ENCODE measurements at regions not wholly inside any gene's neighbourhood (a gene's known extent, or its start where the extent isn't known, plus 50 kb on each side); places are given as distances from the start of the nearest gene placed in this dataset.

DNA sequence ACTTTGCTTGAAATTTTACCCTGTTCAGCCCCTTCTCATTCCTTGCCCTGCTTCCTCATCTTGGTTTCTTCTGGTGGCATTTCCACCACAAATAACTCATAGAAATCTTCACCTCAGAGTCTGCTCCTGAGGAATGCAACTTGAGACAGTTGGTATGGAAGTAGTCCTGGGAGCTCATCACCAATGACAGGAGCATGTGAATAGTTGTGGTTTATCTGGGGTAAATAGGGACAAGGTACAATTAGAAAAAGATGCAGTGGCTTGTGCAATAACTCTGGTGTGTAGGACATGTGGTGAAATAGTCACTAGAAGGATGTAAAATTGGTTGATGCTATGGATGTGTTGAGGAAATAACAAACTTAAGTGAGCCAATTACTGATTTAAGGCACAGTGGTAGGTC, 72.7 kb upstream of the CHRNA7 start:
- Histone ChIP-seq H3K4me1 (no peaks in the 10 kb centered on the region), H3K27ac (no peak overlapping the region), H3K4me3 (no peak overlapping the region), H3K36me3 (no peaks in the 10 kb centered on the region), H3K27me3 (no peaks in the 10 kb centered on the region), H3K9me3 (no peaks in the 10 kb centered on the region)
- no peak for TF ChIP-seq POLR2A (IDR thresholded peaks at IDR 0.05)
- TF ChIP-seq, protein P1, sequence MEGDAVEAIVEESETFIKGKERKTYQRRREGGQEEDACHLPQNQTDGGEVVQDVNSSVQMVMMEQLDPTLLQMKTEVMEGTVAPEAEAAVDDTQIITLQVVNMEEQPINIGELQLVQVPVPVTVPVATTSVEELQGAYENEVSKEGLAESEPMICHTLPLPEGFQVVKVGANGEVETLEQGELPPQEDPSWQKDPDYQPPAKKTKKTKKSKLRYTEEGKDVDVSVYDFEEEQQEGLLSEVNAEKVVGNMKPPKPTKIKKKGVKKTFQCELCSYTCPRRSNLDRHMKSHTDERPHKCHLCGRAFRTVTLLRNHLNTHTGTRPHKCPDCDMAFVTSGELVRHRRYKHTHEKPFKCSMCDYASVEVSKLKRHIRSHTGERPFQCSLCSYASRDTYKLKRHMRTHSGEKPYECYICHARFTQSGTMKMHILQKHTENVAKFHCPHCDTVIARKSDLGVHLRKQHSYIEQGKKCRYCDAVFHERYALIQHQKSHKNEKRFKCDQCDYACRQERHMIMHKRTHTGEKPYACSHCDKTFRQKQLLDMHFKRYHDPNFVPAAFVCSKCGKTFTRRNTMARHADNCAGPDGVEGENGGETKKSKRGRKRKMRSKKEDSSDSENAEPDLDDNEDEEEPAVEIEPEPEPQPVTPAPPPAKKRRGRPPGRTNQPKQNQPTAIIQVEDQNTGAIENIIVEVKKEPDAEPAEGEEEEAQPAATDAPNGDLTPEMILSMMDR (IDR thresholded peaks at IDR 0.05) = no peak
- intact Hi-C loops (cut with DNase I) = no loop called here
- ATAC-seq (no peak), DNase-seq (no peak)

DNA sequence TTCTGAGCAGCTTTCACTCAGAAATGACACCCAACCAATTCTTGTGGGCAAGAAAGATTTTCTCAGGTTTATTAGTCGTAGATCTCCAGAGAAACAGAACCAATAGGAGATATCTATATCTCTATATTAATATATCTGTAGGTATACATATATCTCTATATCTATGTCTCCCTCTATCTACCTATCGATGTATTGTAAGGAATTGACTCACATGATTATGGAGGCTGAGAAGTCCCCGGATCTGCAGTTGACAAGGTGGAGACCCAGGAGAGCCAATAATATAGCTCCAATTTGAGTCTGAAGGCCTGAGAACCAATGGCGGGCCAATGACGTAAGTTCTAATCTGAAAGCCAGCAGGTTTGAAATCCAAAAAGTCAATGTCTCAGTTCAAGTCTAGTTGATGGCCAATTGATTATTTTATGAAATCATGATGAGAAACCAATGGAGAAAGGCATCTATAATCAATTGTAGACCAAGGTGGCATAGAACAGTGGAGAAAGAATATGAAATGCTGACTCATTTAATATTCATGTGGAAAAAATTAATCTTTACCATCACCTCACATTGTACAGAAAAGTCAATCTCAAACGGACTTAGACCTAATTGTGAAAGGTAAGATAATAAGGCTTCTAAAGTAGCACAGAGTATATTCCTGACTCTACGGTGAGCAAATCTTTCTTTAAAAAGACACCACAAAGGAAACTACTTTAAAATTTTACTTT, 65.6 kb upstream of the CHRNA7 start:
- intact Hi-C loops (cut with DNase I) = no loop called here
- Histone ChIP-seq H3K9me3 (no peaks in the 10 kb centered on the region), H3K36me3 (no peaks in the 10 kb centered on the region), H3K27ac (no peak overlapping the region), H3K27me3 (peaks cover 0 to 4% of the 10 kb centered on the region in 2 donors), H3K4me1 (no peaks in the 10 kb centered on the region), H3K4me3 (no peak overlapping the region)
- WGBS (ENCODE audit: insufficient coverage, low coverage, low lambda C conversion rate, missing lambda C conversion rate) = 69% methylated on average over 7 of the region's 7 CpGs
- DNase-seq = no peak
- TF ChIP-seq, protein P1 (IDR thresholded peaks at IDR 0.05) = no peak
- no peak for TF ChIP-seq POLR2A (IDR thresholded peaks at IDR 0.05)
- ATAC-seq = no peak

DNA sequence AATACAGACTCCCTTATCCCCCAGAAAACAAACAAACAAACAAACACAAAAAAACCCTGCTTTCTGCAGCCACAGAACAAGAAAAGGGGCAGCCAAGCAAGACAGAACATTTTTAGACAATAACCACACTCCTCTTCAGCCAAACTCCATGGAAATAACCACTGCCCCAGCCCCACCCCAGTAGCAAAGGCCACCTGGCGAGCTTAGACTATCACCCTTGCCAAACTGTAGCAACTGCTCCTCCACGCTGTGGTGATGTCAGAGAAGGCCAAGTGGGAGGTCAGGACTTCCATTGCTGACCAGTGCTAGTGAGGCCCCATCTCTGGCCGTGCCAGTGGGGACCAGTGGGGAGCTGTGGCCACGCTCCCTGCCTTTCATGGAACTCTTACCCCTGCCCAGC, 60.3 kb upstream of the CHRNA7 start:
- Histone ChIP-seq H3K27me3 (peaks cover 0 to 4% of the 10 kb centered on the region in 2 donors), H3K4me3 (no peak overlapping the region), H3K9me3 (no peaks in the 10 kb centered on the region), H3K36me3 (no peaks in the 10 kb centered on the region), H3K4me1 (peaks cover 0 to under 1% (median 0%) of the 10 kb centered on the region in 4 donors), H3K27ac (no peak overlapping the region)
- intact Hi-C loops (cut with DNase I) = no loop called here
- no peak for TF ChIP-seq POLR2A (IDR thresholded peaks at IDR 0.05)
- TF ChIP-seq, protein P1 (IDR thresholded peaks at IDR 0.05) = no peak
- ATAC-seq (peak; percentile 27 to 86 (median 42)), DNase-seq (peak in 1 of 3 donors; percentile 59)
- 43% methylated on average over 3 of the region's 4 CpGs for WGBS (ENCODE audit: insufficient coverage, low coverage, low lambda C conversion rate, missing lambda C conversion rate)

DNA sequence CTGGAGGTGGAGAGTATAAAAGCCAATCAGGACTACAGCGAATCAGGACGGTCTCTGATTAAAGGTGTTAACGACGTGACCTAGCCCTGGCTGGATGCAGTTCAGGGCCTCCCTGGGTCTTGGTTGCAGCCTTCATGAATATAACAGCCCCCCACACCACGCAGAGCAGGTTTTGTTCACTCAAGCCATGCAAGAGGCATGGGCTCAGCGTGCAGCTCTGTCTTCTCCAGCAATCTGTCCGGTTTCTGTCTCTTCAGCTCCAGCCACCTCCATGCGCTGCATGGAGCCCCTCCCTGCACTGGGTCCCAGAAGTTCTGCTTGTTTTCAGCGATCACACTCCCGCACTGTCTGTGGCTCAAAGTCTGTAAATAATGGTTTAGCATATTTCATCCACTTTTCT, 57.1 kb upstream of the CHRNA7 start:
- Histone ChIP-seq H3K4me1 (peaks cover 0 to 6% (median 0%) of the 10 kb centered on the region in 4 donors), H3K9me3 (no peaks in the 10 kb centered on the region), H3K27me3 (no peaks in the 10 kb centered on the region), H3K4me3 (no peak overlapping the region), H3K27ac (no peak overlapping the region), H3K36me3 (no peaks in the 10 kb centered on the region)
- 80% methylated on average over 6 of the region's 10 CpGs for WGBS (ENCODE audit: insufficient coverage, low coverage, low lambda C conversion rate, missing lambda C conversion rate)
- intact Hi-C loops (cut with DNase I) = no loop called here
- no peak for ATAC-seq
- no peak for TF ChIP-seq POLR2A (IDR thresholded peaks at IDR 0.05)
- TF ChIP-seq, protein P1 (IDR thresholded peaks at IDR 0.05) = no peak
- DNase-seq = no peak

Measured in right lobe of liver (tissue), 6 donors.